NCI-H1436 treated with DMSO at 0.1 percent for 48 hours (cell line): ENCODE measurements at regions not wholly inside any gene's neighbourhood (a gene's known extent, or its start where the extent isn't known, plus 50 kb on each side); places are given as distances from the start of the nearest gene placed in this dataset.

Source experiments
- DNase-seq: peaks from one replicate; lab custom pipeline; 2025; lab: John Stamatoyannopoulos, UW

- no peak for DNase-seq
Measured at GRCh38 chr12:19053218-19053617, 76.3 kb upstream of the PLEKHA5 start.

GRCh38 chr12:19054035-19054434, 75.5 kb upstream of the PLEKHA5 start:
- DNase-seq, result no peak

- no peak for DNase-seq
Measured at GRCh38 chr12:19055589-19055988, 73.9 kb upstream of the PLEKHA5 start.

- no peak for DNase-seq
Measured at GRCh38 chr12:19058235-19059021, 71.1 kb upstream of the PLEKHA5 start.

- no peak for DNase-seq
Measured at GRCh38 chr12:19064713-19065112, 64.8 kb upstream of the PLEKHA5 start.

GRCh38 chr12:19065223-19065622, 64.3 kb upstream of the PLEKHA5 start:
- DNase-seq, result no peak

- no peak for DNase-seq
Measured at GRCh38 chr12:19065871-19066270, 63.7 kb upstream of the PLEKHA5 start.

GRCh38 chr12:19066475-19067001, 63.0 kb upstream of the PLEKHA5 start:
- no peak for DNase-seq

GRCh38 chr12:19068137-19068536, 61.4 kb upstream of the PLEKHA5 start:
- no peak for DNase-seq

GRCh38 chr12:19070341-19070740, 59.2 kb upstream of the PLEKHA5 start:
- no peak for DNase-seq

- no peak for DNase-seq
Measured at GRCh38 chr12:19074700-19075099, 54.8 kb upstream of the PLEKHA5 start.

- no peak for DNase-seq
Measured at GRCh38 chr12:19075711-19076340, 53.7 kb upstream of the PLEKHA5 start.
